ENCODE measurements at regions not wholly inside any gene's neighbourhood (a gene's known extent, or its start where the extent isn't known, plus 50 kb on each side); places are given as distances from the start of the nearest gene placed in this dataset.
"Not testable (repeated sequence)": the region's sequence is repeated elsewhere in the genome, so short reads cannot be mapped to it uniquely, and the experiment has no call there.

DNA sequence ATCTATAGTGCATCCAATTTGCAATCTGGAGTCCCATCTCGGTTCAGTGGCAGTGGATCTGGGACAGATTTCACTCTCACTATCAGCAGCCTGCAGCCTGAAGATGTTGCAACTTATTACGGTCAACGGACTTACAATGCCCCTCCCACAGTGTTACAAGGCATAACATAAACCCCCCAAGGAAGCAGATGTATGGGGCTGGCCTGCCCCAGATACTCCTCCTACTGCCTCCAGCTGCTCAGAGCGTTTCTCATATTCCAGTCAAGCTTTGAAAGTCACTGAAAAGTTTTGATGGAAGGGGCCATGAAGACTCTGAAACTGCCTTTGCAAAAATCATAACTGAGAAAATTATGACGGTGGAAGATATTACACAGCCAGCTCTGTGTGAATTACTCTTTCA, 1193.6 kb downstream of the RPIA start:
- H3K36me3 ChIP-seq (ENCODE audit: control insufficient read depth, insufficient read depth, low read length); intact Hi-C loops (cut with micrococcal nuclease; ENCODE audit: unreplicated experiment); ATAC-seq; CTCF ChIA-PET; H3K27ac ChIP-seq (ENCODE audit: low read length); H3K9me3 ChIP-seq (ENCODE audit: control insufficient read depth, insufficient read depth, low read depth, low read length); H3K27me3 ChIP-seq (ENCODE audit: control insufficient read depth, insufficient read depth, low read length); in situ Hi-C loops (cut with HindIII; ENCODE audit: low pct_unique_long_range_greater_than_20kb, low sequenced_read_pairs); DNase-seq (ENCODE audit: low read depth, low spot score); BruUV-seq (replicated peaks); POLR2A ChIA-PET; H3K4me1 ChIP-seq (ENCODE audit: control insufficient read depth, insufficient read depth, low read length); H3K4me3 ChIP-seq (ENCODE audit: low read depth in 2 of 2, low read length in 2 of 2): not testable (repeated sequence)

DNA sequence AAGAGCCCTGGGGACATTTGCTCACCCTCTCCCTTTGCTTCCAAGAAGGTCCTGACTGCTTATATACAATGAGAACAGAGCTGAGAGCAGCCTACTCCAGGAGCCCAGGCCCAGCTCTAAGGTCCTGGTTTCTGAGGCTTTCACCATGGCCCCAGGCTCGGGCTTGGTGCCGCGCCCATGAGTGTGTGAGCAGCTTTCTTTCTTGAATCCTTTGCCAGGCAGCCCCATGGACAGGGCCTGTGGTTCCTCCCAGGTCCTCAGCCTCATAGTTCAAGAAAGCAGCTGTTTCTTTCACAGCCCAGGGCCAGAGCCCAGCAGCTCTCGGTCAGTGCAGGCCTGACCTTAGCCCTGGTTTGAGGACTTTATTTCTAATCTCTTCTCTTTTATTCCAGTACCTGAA, 1197.2 kb downstream of the RPIA start:
- intact Hi-C loops (cut with micrococcal nuclease; ENCODE audit: unreplicated experiment); H3K9me3 ChIP-seq (ENCODE audit: control insufficient read depth, insufficient read depth, low read depth, low read length); BruUV-seq (replicated peaks); H3K4me1 ChIP-seq (ENCODE audit: control insufficient read depth, insufficient read depth, low read length); H3K27me3 ChIP-seq (ENCODE audit: control insufficient read depth, insufficient read depth, low read length); CTCF ChIA-PET; ATAC-seq; H3K36me3 ChIP-seq (ENCODE audit: control insufficient read depth, insufficient read depth, low read length); H3K27ac ChIP-seq (ENCODE audit: low read length); H3K4me3 ChIP-seq (ENCODE audit: low read depth in 2 of 2, low read length in 2 of 2); POLR2A ChIA-PET; in situ Hi-C loops (cut with HindIII; ENCODE audit: low pct_unique_long_range_greater_than_20kb, low sequenced_read_pairs); DNase-seq (ENCODE audit: low read depth, low spot score): not testable (repeated sequence)

DNA sequence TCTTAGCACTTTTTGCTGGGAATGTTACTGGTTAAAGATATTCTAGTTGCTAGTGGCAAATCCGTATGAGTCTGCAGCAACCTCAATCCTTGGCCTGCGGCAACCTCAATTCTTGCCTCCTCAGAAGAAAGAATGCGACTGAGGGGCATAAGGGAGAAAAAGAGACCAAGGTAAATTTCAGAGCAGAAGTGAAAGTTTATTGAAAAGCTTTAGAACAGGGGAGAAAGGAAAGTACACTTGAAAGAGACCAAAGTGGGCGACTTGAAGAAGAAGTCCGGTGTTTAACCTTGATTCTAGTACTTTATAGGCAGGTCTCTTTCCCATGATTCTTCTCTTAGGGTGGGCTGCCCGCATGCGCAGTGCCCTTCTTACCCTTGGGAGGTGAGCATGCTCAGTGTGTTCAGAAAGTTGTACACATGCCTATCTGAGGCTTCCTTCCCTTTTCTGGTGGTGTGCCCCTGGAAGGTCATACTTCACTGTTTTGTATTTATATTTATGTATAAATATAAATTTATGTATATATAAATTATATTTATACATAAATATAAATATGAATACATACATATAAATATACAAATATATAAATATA, 1198.8 kb downstream of the RPIA start:
- H3K4me3 ChIP-seq (ENCODE audit: low read depth in 2 of 2, low read length in 2 of 2); H3K9me3 ChIP-seq (ENCODE audit: control insufficient read depth, insufficient read depth, low read depth, low read length); BruUV-seq (replicated peaks); ATAC-seq; DNase-seq (ENCODE audit: low read depth, low spot score); in situ Hi-C loops (cut with HindIII; ENCODE audit: low pct_unique_long_range_greater_than_20kb, low sequenced_read_pairs); H3K4me1 ChIP-seq (ENCODE audit: control insufficient read depth, insufficient read depth, low read length); H3K27me3 ChIP-seq (ENCODE audit: control insufficient read depth, insufficient read depth, low read length); H3K36me3 ChIP-seq (ENCODE audit: control insufficient read depth, insufficient read depth, low read length); CTCF ChIA-PET; intact Hi-C loops (cut with micrococcal nuclease; ENCODE audit: unreplicated experiment); H3K27ac ChIP-seq (ENCODE audit: low read length); POLR2A ChIA-PET: not testable (repeated sequence)

DNA sequence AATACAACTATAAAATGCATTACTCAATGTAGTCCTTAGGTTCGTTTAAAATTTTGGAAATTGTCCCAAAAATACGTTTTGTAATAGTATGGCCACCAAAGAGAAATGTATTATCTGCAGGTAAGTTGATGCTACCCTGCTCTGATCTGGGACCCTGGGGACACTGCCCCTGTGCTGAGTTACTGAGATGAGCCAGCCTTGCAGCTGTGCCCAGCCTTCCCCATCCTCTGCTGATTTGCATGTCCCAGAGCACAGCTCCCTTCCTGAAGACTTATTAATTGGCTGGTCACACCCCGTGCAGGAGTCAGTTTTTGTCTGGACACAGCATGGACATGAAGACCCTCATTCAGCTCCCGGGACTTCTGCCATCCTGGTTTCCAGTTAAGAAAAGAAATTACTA, 1203.5 kb downstream of the RPIA start:
- ATAC-seq; BruUV-seq (replicated peaks); CTCF ChIA-PET: not testable (repeated sequence)

DNA sequence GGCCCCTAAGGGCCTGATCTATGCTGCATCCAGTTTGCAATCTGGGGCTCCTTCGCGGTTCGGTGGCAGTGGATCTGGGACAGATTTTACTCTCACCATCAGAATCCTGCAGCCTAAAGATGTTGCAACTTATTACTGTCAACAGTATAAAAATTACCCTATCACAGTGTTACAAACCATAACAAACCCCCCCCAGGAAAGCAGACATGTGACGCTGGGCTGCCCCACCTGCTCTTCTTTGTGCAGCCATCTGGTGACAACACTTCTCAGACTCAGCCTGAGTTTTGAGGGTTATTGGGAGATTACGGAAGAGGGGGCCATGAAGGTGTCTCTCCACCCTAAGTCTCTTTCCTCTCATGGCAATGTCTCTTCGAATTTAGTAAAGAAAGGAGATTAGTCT, 1204.2 kb downstream of the RPIA start:
- intact Hi-C loops (cut with micrococcal nuclease; ENCODE audit: unreplicated experiment); H3K27ac ChIP-seq (ENCODE audit: low read length); H3K4me1 ChIP-seq (ENCODE audit: control insufficient read depth, insufficient read depth, low read length); H3K36me3 ChIP-seq (ENCODE audit: control insufficient read depth, insufficient read depth, low read length); BruUV-seq (replicated peaks); POLR2A ChIA-PET; H3K9me3 ChIP-seq (ENCODE audit: control insufficient read depth, insufficient read depth, low read depth, low read length); CTCF ChIA-PET; H3K4me3 ChIP-seq (ENCODE audit: low read depth in 2 of 2, low read length in 2 of 2); ATAC-seq; in situ Hi-C loops (cut with HindIII; ENCODE audit: low pct_unique_long_range_greater_than_20kb, low sequenced_read_pairs); DNase-seq (ENCODE audit: low read depth, low spot score); H3K27me3 ChIP-seq (ENCODE audit: control insufficient read depth, insufficient read depth, low read length): not testable (repeated sequence)

More for the DNA sequence above, 1203.5 kb downstream of the RPIA start:
- H3K9me3 ChIP-seq (ENCODE audit: control insufficient read depth, insufficient read depth, low read depth, low read length); H3K27me3 ChIP-seq (ENCODE audit: control insufficient read depth, insufficient read depth, low read length); POLR2A ChIA-PET; intact Hi-C loops (cut with micrococcal nuclease; ENCODE audit: unreplicated experiment); in situ Hi-C loops (cut with HindIII; ENCODE audit: low pct_unique_long_range_greater_than_20kb, low sequenced_read_pairs); H3K4me3 ChIP-seq (ENCODE audit: low read depth in 2 of 2, low read length in 2 of 2); H3K4me1 ChIP-seq (ENCODE audit: control insufficient read depth, insufficient read depth, low read length); H3K36me3 ChIP-seq (ENCODE audit: control insufficient read depth, insufficient read depth, low read length); DNase-seq (ENCODE audit: low read depth, low spot score); H3K27ac ChIP-seq (ENCODE audit: low read length): not testable (repeated sequence)

DNA sequence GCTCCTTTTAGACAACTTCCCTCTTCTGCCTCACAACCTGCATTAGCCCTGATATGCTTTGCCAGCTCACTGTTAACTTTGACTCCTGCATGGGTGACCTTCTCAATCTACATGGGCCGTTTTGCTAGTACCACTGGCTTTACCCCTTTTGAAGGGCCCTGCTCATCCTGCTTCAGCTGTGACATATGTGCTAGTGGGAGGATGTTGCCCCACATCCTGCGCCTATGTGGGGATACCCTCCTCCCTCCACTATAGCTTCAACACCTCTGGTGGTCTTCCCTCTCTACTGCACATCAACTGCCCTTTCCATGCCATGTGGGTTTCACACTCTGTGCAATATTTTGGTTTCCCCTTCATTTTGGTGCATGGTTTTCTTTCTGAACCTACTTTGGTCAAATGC, 1235.5 kb downstream of the RPIA start:
- CTCF ChIA-PET; H3K4me3 ChIP-seq (ENCODE audit: low read depth in 2 of 2, low read length in 2 of 2); POLR2A ChIA-PET; H3K27me3 ChIP-seq (ENCODE audit: control insufficient read depth, insufficient read depth, low read length); H3K9me3 ChIP-seq (ENCODE audit: control insufficient read depth, insufficient read depth, low read depth, low read length); H3K4me1 ChIP-seq (ENCODE audit: control insufficient read depth, insufficient read depth, low read length); BruUV-seq (replicated peaks); in situ Hi-C loops (cut with HindIII; ENCODE audit: low pct_unique_long_range_greater_than_20kb, low sequenced_read_pairs); intact Hi-C loops (cut with micrococcal nuclease; ENCODE audit: unreplicated experiment); H3K27ac ChIP-seq (ENCODE audit: low read length); H3K36me3 ChIP-seq (ENCODE audit: control insufficient read depth, insufficient read depth, low read length); DNase-seq (ENCODE audit: low read depth, low spot score); ATAC-seq: not testable (repeated sequence)

DNA sequence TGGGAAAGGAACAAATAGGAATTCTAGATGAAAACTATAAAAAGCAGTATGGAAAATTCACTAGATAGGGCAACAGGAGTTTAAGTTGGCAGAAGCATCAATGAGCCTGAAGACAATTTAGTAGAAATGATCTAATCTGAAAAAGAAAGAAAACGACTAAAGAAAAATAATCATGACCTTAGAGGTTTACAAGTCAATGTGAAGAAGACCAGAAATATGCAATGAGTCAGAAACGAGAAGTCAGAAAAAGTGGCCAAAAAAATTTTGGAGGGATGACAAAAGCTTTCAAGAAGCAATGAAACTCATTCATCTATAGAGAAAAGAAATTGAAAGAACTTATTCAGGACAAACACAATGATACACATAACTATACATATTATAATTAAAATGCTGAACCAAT, 1244.0 kb downstream of the RPIA start:
- intact Hi-C loops (cut with micrococcal nuclease; ENCODE audit: unreplicated experiment); POLR2A ChIA-PET; H3K9me3 ChIP-seq (ENCODE audit: control insufficient read depth, insufficient read depth, low read depth, low read length); DNase-seq (ENCODE audit: low read depth, low spot score); CTCF ChIA-PET; in situ Hi-C loops (cut with HindIII; ENCODE audit: low pct_unique_long_range_greater_than_20kb, low sequenced_read_pairs); H3K36me3 ChIP-seq (ENCODE audit: control insufficient read depth, insufficient read depth, low read length); BruUV-seq (replicated peaks); H3K27ac ChIP-seq (ENCODE audit: low read length); ATAC-seq; H3K27me3 ChIP-seq (ENCODE audit: control insufficient read depth, insufficient read depth, low read length); H3K4me3 ChIP-seq (ENCODE audit: low read depth in 2 of 2, low read length in 2 of 2); H3K4me1 ChIP-seq (ENCODE audit: control insufficient read depth, insufficient read depth, low read length): not testable (repeated sequence)

DNA sequence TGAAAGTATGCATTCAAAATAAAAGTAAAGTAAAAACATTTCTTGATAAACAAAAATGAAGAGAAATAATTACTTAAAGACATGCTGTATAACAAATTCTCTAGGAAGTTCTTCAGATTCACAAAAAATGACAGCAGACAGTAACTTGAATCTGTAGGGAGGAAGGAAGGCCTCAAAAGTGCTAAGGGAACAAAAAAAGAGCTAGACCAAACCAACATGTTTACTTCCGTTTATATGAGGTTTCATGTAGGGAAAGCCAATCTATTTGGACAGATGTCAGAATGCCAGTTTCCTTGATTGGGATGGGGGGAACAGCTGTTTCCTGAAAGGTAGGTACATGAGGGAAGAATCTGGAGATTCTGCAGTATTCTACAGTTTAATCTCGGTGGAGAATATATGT, 1244.5 kb downstream of the RPIA start:
- H3K4me1 ChIP-seq (ENCODE audit: control insufficient read depth, insufficient read depth, low read length); ATAC-seq; in situ Hi-C loops (cut with HindIII; ENCODE audit: low pct_unique_long_range_greater_than_20kb, low sequenced_read_pairs); POLR2A ChIA-PET; H3K9me3 ChIP-seq (ENCODE audit: control insufficient read depth, insufficient read depth, low read depth, low read length); BruUV-seq (replicated peaks); DNase-seq (ENCODE audit: low read depth, low spot score); H3K4me3 ChIP-seq (ENCODE audit: low read depth in 2 of 2, low read length in 2 of 2); H3K27ac ChIP-seq (ENCODE audit: low read length); H3K27me3 ChIP-seq (ENCODE audit: control insufficient read depth, insufficient read depth, low read length); intact Hi-C loops (cut with micrococcal nuclease; ENCODE audit: unreplicated experiment); CTCF ChIA-PET; H3K36me3 ChIP-seq (ENCODE audit: control insufficient read depth, insufficient read depth, low read length): not testable (repeated sequence)

All from Panc1 (cell line).